Sciatic nerve (tissue), 2 donors: ENCODE measurements at regions not wholly inside any gene's neighbourhood (a gene's known extent, or its start where the extent isn't known, plus 50 kb on each side); places are given as distances from the start of the nearest gene placed in this dataset.
"Not testable (repeated sequence)": the region's sequence is repeated elsewhere in the genome, so short reads cannot be mapped to it uniquely, and the experiment has no call there.

Source experiments
- ATAC-seq: fragments of 200-7000 bp; cut with Tn5 transposase; one replicate; pipeline ENCODE4 v1.9.1; 2020; ENCODE audit warnings: mild to moderate bottlenecking, moderate library complexity
- DNase-seq: peaks from one replicate; pipeline ENCODE4 v3.0.0-alpha.2; 2020; ENCODE audit warnings: low spot score
- intact Hi-C: fragments of 100-400 bp; cut with DNase I; formaldehyde crosslinking; loops from one replicate; pipeline ENCODE4 v1.14.2; 2022
- donor health status: DM: no; HTN: no; CAD: no.
- donor health status: DM: no; HTN: no; CAD: no.

GRCh38 chr4:154119317-154119716, 330.4 kb upstream of the SFRP2 start:
- no peak for ATAC-seq
- no peak for DNase-seq
- intact Hi-C loops: no loop called here

- ATAC-seq, DNase-seq, intact Hi-C loops: not testable (repeated sequence)
These were observed 328.8 kb upstream of the SFRP2 start for GRCh38 chr4:154117726-154118125.

GRCh38 chr4:154107337-154107736, 318.5 kb upstream of the SFRP2 start:
- ATAC-seq (no peak), DNase-seq (no peak)

GRCh38 chr4:154088741-154089140, 299.9 kb upstream of the SFRP2 start:
- intact Hi-C loops: no loop called here
- ATAC-seq (no peak), DNase-seq (no peak)

More at GRCh38 chr4:154107337-154107736, 318.5 kb upstream of the SFRP2 start:
- intact Hi-C loops: no loop called here

GRCh38 chr4:154086247-154086646, 297.4 kb upstream of the SFRP2 start:
- intact Hi-C loops: no loop called here
- DNase-seq: no peak
- ATAC-seq: no peak

GRCh38 chr4:154084864-154085263, 296.0 kb upstream of the SFRP2 start:
- ATAC-seq (no peak), DNase-seq (no peak)
- intact Hi-C loops: no loop called here

- intact Hi-C loops: no loop called here
- ATAC-seq: peak; percentile 46
- no peak for DNase-seq
These were observed 294.1 kb upstream of the SFRP2 start for GRCh38 chr4:154082760-154083535.

- intact Hi-C loops: no loop called here
- no peak for ATAC-seq
- DNase-seq: no peak
These were observed 292.5 kb upstream of the SFRP2 start for GRCh38 chr4:154081391-154081790.

GRCh38 chr4:154078504-154079350, 289.8 kb upstream of the SFRP2 start:
- ATAC-seq (no peak), DNase-seq (no peak)
- intact Hi-C loops: no loop called here

GRCh38 chr4:154076921-154077320, 288.0 kb upstream of the SFRP2 start:
- intact Hi-C loops: no loop called here
- ATAC-seq (no peak), DNase-seq (no peak)

- DNase-seq (no peak), ATAC-seq (peak; percentile 38)
- intact Hi-C loops: no loop called here
These were observed 284.4 kb upstream of the SFRP2 start for GRCh38 chr4:154073107-154073822.

GRCh38 chr4:154067786-154068185, 278.9 kb upstream of the SFRP2 start:
- ATAC-seq (no peak), DNase-seq (no peak)
- intact Hi-C loops: no loop called here

GRCh38 chr4:154065368-154065767, 276.5 kb upstream of the SFRP2 start:
- intact Hi-C loops: no loop called here

GRCh38 chr4:154064244-154064643, 275.4 kb upstream of the SFRP2 start:
- ATAC-seq: no peak
- DNase-seq: no peak
- intact Hi-C loops: no loop called here

More at GRCh38 chr4:154065368-154065767, 276.5 kb upstream of the SFRP2 start:
- no peak for DNase-seq
- no peak for ATAC-seq

GRCh38 chr4:154049457-154050181, 260.7 kb upstream of the SFRP2 start:
- intact Hi-C loops: no loop called here
- DNase-seq (no peak), ATAC-seq (peak; percentile 87)

- ATAC-seq (no peak), DNase-seq (no peak)
- intact Hi-C loops: no loop called here
These were observed 258.9 kb upstream of the SFRP2 start for GRCh38 chr4:154047733-154048132.

GRCh38 chr4:154044742-154045485, 256.0 kb upstream of the SFRP2 start:
- no peak for DNase-seq
- ATAC-seq: no peak
- intact Hi-C loops: no loop called here

- DNase-seq (no peak), ATAC-seq (peak; percentile 65)
- intact Hi-C loops: no loop called here
These were observed 255.2 kb upstream of the SFRP2 start for GRCh38 chr4:154044108-154044531.
